Panc1 (cell line): ENCODE measurements at regions not wholly inside any gene's neighbourhood (a gene's known extent, or its start where the extent isn't known, plus 50 kb on each side); places are given as distances from the start of the nearest gene placed in this dataset.

ENCODE experiments used
- ATAC-seq: fragments of 200-7000 bp; cut with Tn5 transposase; 2 replicates; pipeline ENCODE4 v1.9.1; 2020; ENCODE audit warnings: mild to moderate bottlenecking, moderate library complexity
- BruUV-seq: library from RNA; stranded (reverse); fragments of 400-500 nt; replicated peaks from 2 replicates; lab custom pipeline; 2021; lab: Mats Ljungman, UMichigan
- CTCF ChIA-PET: fragments of 300-600 bp; sonication (Branson Sonifier 250); formaldehyde crosslinking; loops from one replicate; lab custom pipeline; 2022; ENCODE audit warnings: antibody characterized with exemption; lab: Charles Lee
- POLR2A ChIA-PET: fragments of 300-600 bp; sonication (Branson Sonifier 250); formaldehyde crosslinking; loops from one replicate; lab custom pipeline; 2022; ENCODE audit warnings: antibody characterized with exemption; lab: Charles Lee
- DNase-seq: peaks from one replicate; pipeline ENCODE4 v3.0.0-alpha.2; 2010; ENCODE audit warnings: low read depth, low spot score
- H3K27ac ChIP-seq: 2 replicates; pipeline ENCODE4 v1.5.1; 2011; ENCODE audit warnings: mild to moderate bottlenecking, low read length, inconsistent platforms
- H3K27me3 ChIP-seq: fragments of 200-500 bp; sonication (Bioruptor generic); 2 replicates; pipeline ENCODE4 v1.6.0; 2014; ENCODE audit warnings: low read length, inconsistent platforms; ENCODE audit not compliant: control insufficient read depth, insufficient read depth
- H3K36me3 ChIP-seq: fragments of 200-500 bp; sonication (Bioruptor generic); 2 replicates; pipeline ENCODE4 v1.5.1; 2014; ENCODE audit warnings: inconsistent platforms, mild to moderate bottlenecking, low read length, moderate library complexity; ENCODE audit not compliant: control insufficient read depth, insufficient read depth
- H3K4me1 ChIP-seq: 2 replicates; pipeline ENCODE4 v1.5.1; 2011; ENCODE audit warnings: inconsistent platforms, mild to moderate bottlenecking, low read length, moderate library complexity; ENCODE audit not compliant: control insufficient read depth, insufficient read depth
- H3K4me3 ChIP-seq, 2 experiments: 2 replicates each; pipeline ENCODE4 v1.5.1; 2011 to 2012; ENCODE audit warnings: low read depth in 2 of 2, low read length in 2 of 2, mild to moderate bottlenecking in 2 of 2, inconsistent platforms in 1 of 2, moderate library complexity in 1 of 2
- H3K9me3 ChIP-seq: fragments of 200-500 bp; sonication (Bioruptor generic); 2 replicates; pipeline ENCODE4 v1.5.1; 2014; ENCODE audit warnings: low read depth, mild to moderate bottlenecking, inconsistent platforms, low read length, moderate library complexity; ENCODE audit not compliant: control insufficient read depth, insufficient read depth
- CTCF ChIP-seq: fragments of 450-650 bp; IDR thresholded peaks from 2 replicates; pipeline ENCODE4 v1.5.1; 2017; ENCODE audit warnings: mild to moderate bottlenecking
- POLR2AphosphoS5 ChIP-seq: IDR thresholded peaks from 2 replicates; pipeline ENCODE4 v1.6.1; 2012; ENCODE audit warnings: mild to moderate bottlenecking, low read depth, low read length, moderate library complexity
- REST ChIP-seq, 2 experiments: IDR thresholded peaks; 2 replicates each; pipeline ENCODE4 v1.6.1; 2011 to 2012; ENCODE audit warnings: low read depth in 2 of 2, control low read depth in 1 of 2, low read length in 1 of 2, mild to moderate bottlenecking in 1 of 2, moderate library complexity in 1 of 2; ENCODE audit not compliant: insufficient read depth in 1 of 2
- SIN3A ChIP-seq: IDR thresholded peaks from 2 replicates; pipeline ENCODE4 v1.6.1; 2012; ENCODE audit warnings: low read depth, mild to moderate bottlenecking, low read length, moderate library complexity, borderline replicate concordance; ENCODE audit not compliant: insufficient read depth
- TCF7L2 ChIP-seq: IDR thresholded peaks from 2 replicates; pipeline ENCODE4 v1.6.1; 2011; ENCODE audit warnings: mild to moderate bottlenecking, low read depth, low read length, inconsistent platforms
- in situ Hi-C: cut with HindIII; loops from 2 replicates; pipeline ENCODE4 v1.10.0; 2016; ENCODE audit warnings: low sequenced_read_pairs, low pct_unique_long_range_greater_than_20kb
- intact Hi-C: fragments of 100-400 bp; cut with micrococcal nuclease; formaldehyde crosslinking; loops from one replicate; pipeline ENCODE4 v1.10.0; 2022; ENCODE audit not compliant: unreplicated experiment

- Histone ChIP-seq H3K4me1 (no peaks in the 10 kb centered on the region), H3K4me3 (no peak overlapping the region), H3K36me3 (no peaks in the 10 kb centered on the region), H3K27me3 (no peaks in the 10 kb centered on the region), H3K27ac (no peak overlapping the region), H3K9me3 (no peaks in the 10 kb centered on the region)
- in situ Hi-C loops: no loop called here
- ATAC-seq (no peak), DNase-seq (no peak)
- intact Hi-C loops: no loop called here
- TF ChIP-seq POLR2AphosphoS5: no peak
- no peak for TF ChIP-seq REST (IDR thresholded peaks at IDR 0.05; ENCODE audit: insufficient read depth in 1 of 2, low read depth in 2 of 2, low read length in 1 of 2)
- no peak for TF ChIP-seq CTCF
- no peak for TF ChIP-seq TCF7L2
- no peak for TF ChIP-seq SIN3A
- POLR2A ChIA-PET: no interaction called here
- no TSS peak for BruUV-seq
- CTCF ChIA-PET: no interaction called here
Measured at GRCh38 chr16:86778978-86779377, 200.6 kb downstream of the FOXL1 start.

GRCh38 chr16:86781046-86781445 lies 202.7 kb downstream of the FOXL1 start:
- Histone ChIP-seq H3K4me3 (no peak overlapping the region), H3K27me3 (no peaks in the 10 kb centered on the region), H3K36me3 (no peaks in the 10 kb centered on the region), H3K4me1 (no peaks in the 10 kb centered on the region), H3K9me3 (no peaks in the 10 kb centered on the region), H3K27ac (no peak overlapping the region)
- in situ Hi-C loops (no loop called here), intact Hi-C loops (no loop called here)
- no TSS peak for BruUV-seq
- TF ChIP-seq REST (IDR thresholded peaks at IDR 0.05; ENCODE audit: insufficient read depth in 1 of 2, low read depth in 2 of 2, low read length in 1 of 2) (no peak), TCF7L2 (no peak), CTCF (no peak), POLR2AphosphoS5 (no peak), SIN3A (no peak)
- no peak for DNase-seq
- no peak for ATAC-seq
- ChIA-PET CTCF (no interaction called here), POLR2A (no interaction called here)
